GM12878 (cell line): ENCODE measurements at regions not wholly inside any gene's neighbourhood (a gene's known extent, or its start where the extent isn't known, plus 50 kb on each side); places are given as distances from the start of the nearest gene placed in this dataset.

Source experiments
- ATAC-seq: fragments of 200-7000 bp; cut with Tn5 transposase; 3 replicates; pipeline ENCODE4 v1.9.1; 2020; ENCODE audit warnings: mild to moderate bottlenecking, moderate library complexity
- BruUV-seq: library from RNA; stranded (reverse); fragments of 400-500 nt; replicated peaks from 2 replicates; lab custom pipeline; 2021; lab: Mats Ljungman, UMichigan
- CTCF ChIA-PET: fragments of 300-600 bp; sonication (Branson Sonifier 250); formaldehyde crosslinking; extraction: SDS; loops from one replicate; lab custom pipeline; 2021; ENCODE audit warnings: inconsistent platforms; lab: Yijun Ruan, JAX
- POLR2A ChIA-PET: fragments of 350-600 bp; formaldehyde crosslinking; extraction: SDS; loops from one replicate; lab custom pipeline; 2021; ENCODE audit warnings: inconsistent platforms; lab: Charles Lee
- RAD21 ChIA-PET: fragments of 300-600 bp; sonication (Branson Sonifier 250); formaldehyde crosslinking; loops from one replicate; lab custom pipeline; 2023; ENCODE audit warnings: antibody characterized with exemption; ENCODE audit not compliant: unreplicated experiment; lab: Charles Lee
- SMC1A ChIA-PET: fragments of 300-600 bp; sonication (Branson Sonifier 250); formaldehyde crosslinking; loops from one replicate; lab custom pipeline; 2023; ENCODE audit not compliant: unreplicated experiment, uncharacterized antibody; lab: Charles Lee
- DNase-seq: peaks from one replicate; pipeline ENCODE4 v3.0.0-alpha.2; 2011; ENCODE audit warnings: low read depth, low spot score
- FAIRE-seq: peaks from 3 replicates; lab custom pipeline; 2011; peaks lifted over from hg19 to GRCh38; lab: Jason Lieb, UNC
- H2AFZ ChIP-seq: 2 replicates; pipeline ENCODE4 v1.6.0; 2011; ENCODE audit warnings: low read depth, low read length, control low read depth; ENCODE audit not compliant: control insufficient read depth
- H3K27ac ChIP-seq: 2 replicates; pipeline ENCODE4 v1.5.1; 2011; ENCODE audit warnings: control low read depth; ENCODE audit not compliant: control insufficient read depth, insufficient read depth
- H3K27me3 ChIP-seq, 2 experiments: replicated peaks in 1 of 2; 2 replicates each; pipeline versions ENCODE4 v1.6.0 to v1.6.1; 2011; ENCODE audit warnings: low read length in 1 of 2; ENCODE audit not compliant: control insufficient read depth in 2 of 2, insufficient read depth in 2 of 2
- H3K36me3 ChIP-seq, 2 experiments: 2 replicates each; pipeline ENCODE4 v1.5.1; 2011; ENCODE audit warnings: low read length in 1 of 2; ENCODE audit not compliant: control insufficient read depth in 2 of 2, insufficient read depth in 2 of 2
- H3K4me1 ChIP-seq: 2 replicates; pipeline ENCODE4 v1.6.1; 2011; ENCODE audit warnings: mild to moderate bottlenecking, low read length, moderate library complexity, mixed read lengths; ENCODE audit not compliant: control insufficient read depth, insufficient read depth
- H3K4me2 ChIP-seq: 2 replicates; pipeline ENCODE4 v1.6.0; 2011; ENCODE audit warnings: control low read depth; ENCODE audit not compliant: control insufficient read depth, insufficient read depth
- H3K4me3 ChIP-seq: fragments of 200-600 bp; sonication (generic); 2 replicates; pipeline ENCODE4 v1.5.1; 2016
- H3K79me2 ChIP-seq: 2 replicates; pipeline ENCODE4 v1.6.0; 2011; ENCODE audit warnings: low read length; ENCODE audit not compliant: control insufficient read depth, insufficient read depth
- H3K9ac ChIP-seq: 2 replicates; pipeline ENCODE4 v1.8.0; 2011; ENCODE audit warnings: low read length, control low read depth, mixed read lengths; ENCODE audit not compliant: control insufficient read depth, insufficient read depth
- H3K9me3 ChIP-seq: replicated peaks from 3 replicates; pipeline ENCODE4 v1.5.1; 2011; ENCODE audit warnings: mild to moderate bottlenecking, low read length; ENCODE audit not compliant: control insufficient read depth, insufficient read depth
- H4K20me1 ChIP-seq: 2 replicates; pipeline ENCODE4 v1.6.0; 2011; ENCODE audit not compliant: control insufficient read depth, insufficient read depth
- EP300 ChIP-seq, 2 experiments: fragments of 150-350 bp in 1 of 2; IDR thresholded peaks; 2 replicates each; pipeline ENCODE4 v1.6.1; 2011 to 2012; ENCODE audit warnings: low read depth in 2 of 2, low read length in 2 of 2, borderline replicate concordance in 1 of 2, improper control_type of control experiment in 1 of 2, inconsistent platforms in 1 of 2; ENCODE audit not compliant: control insufficient read depth in 1 of 2
- ESRRA ChIP-seq: IDR thresholded peaks from 2 replicates; pipeline ENCODE4 v1.6.1; 2012; ENCODE audit warnings: mild to moderate bottlenecking, low read length, improper control_type of control experiment
- EZH2 ChIP-seq: IDR thresholded peaks from 2 replicates; pipeline ENCODE4 v1.6.1; 2012; ENCODE audit warnings: low read depth, mild to moderate bottlenecking, control low read depth, inconsistent platforms, low read length, borderline replicate concordance; ENCODE audit not compliant: control insufficient read depth
- HDAC2 ChIP-seq: fragments of 200-600 bp; sonication (generic); IDR thresholded peaks from 2 replicates; pipeline ENCODE4 v1.6.1; 2017
- MEF2B ChIP-seq: fragments of 450-650 bp; IDR thresholded peaks from 2 replicates; pipeline ENCODE4 v1.6.1; 2018; ENCODE audit warnings: mild to moderate bottlenecking, moderate library complexity; ENCODE audit not compliant: partially characterized antibody, poor library complexity, severe bottlenecking
- NKRF ChIP-seq: fragments of 450-650 bp; conservative IDR thresholded peaks from 2 replicates; pipeline ENCODE4 v1.6.1; 2017; ENCODE audit warnings: mild to moderate bottlenecking, moderate library complexity
- NR2F1 ChIP-seq: fragments of 450-650 bp; conservative IDR thresholded peaks from 2 replicates; pipeline ENCODE4 v1.6.1; 2017; ENCODE audit warnings: mild to moderate bottlenecking
- PAX5 ChIP-seq: IDR thresholded peaks from 2 replicates; pipeline ENCODE4 v1.6.1; 2011; ENCODE audit warnings: low read depth, low read length, borderline replicate concordance
- RBBP5 ChIP-seq: fragments of 200-600 bp; sonication (generic); conservative IDR thresholded peaks from 2 replicates; pipeline ENCODE4 v1.6.1; 2016
- SIN3A ChIP-seq: IDR thresholded peaks from 2 replicates; pipeline ENCODE4 v1.6.1; 2012; ENCODE audit warnings: low read depth, low read length, improper control_type of control experiment
- SKIL ChIP-seq: fragments of 450-650 bp; IDR thresholded peaks from 2 replicates; pipeline ENCODE4 v1.6.1; 2017; ENCODE audit warnings: mild to moderate bottlenecking, low read depth, inconsistent platforms; ENCODE audit not compliant: poor library complexity, severe bottlenecking
- STAT3 ChIP-seq: IDR thresholded peaks from 2 replicates; pipeline ENCODE4 v1.6.1; 2011; ENCODE audit warnings: low read depth, low read length, improper control_type of control experiment
- TARDBP ChIP-seq: IDR thresholded peaks from 2 replicates; pipeline ENCODE4 v1.6.1; 2016; ENCODE audit warnings: borderline replicate concordance
- TCF3 ChIP-seq: IDR thresholded peaks from 2 replicates; pipeline ENCODE4 v1.6.1; 2012; ENCODE audit warnings: low read depth, mild to moderate bottlenecking, low read length, borderline replicate concordance; ENCODE audit not compliant: insufficient read depth
- TCF7 ChIP-seq: IDR thresholded peaks from 2 replicates; pipeline ENCODE4 v1.6.1; 2014; ENCODE audit warnings: antibody characterized with exemption, borderline replicate concordance
- ZBTB33 ChIP-seq: fragments of 450-650 bp; IDR thresholded peaks from 2 replicates; pipeline ENCODE4 v1.6.1; 2017; ENCODE audit warnings: mild to moderate bottlenecking
- ZNF217 ChIP-seq: fragments of 450-650 bp; IDR thresholded peaks from 2 replicates; pipeline ENCODE4 v1.6.1; 2017; ENCODE audit warnings: antibody characterized with exemption, mild to moderate bottlenecking
- WGBS: methylation state at CpG from one replicate; pipeline ENCODE4 v1.1.6; 2016; ENCODE audit warnings: low lambda C conversion rate; ENCODE audit not compliant: insufficient replicate concordance, insufficient coverage; ENCODE audit errors: missing lambda C conversion rate; 5-methylcytosine and 5-hydroxymethylcytosine counted together
- in situ Hi-C: fragments of 300-500 bp; cut with MboI; formaldehyde crosslinking; loops from 9 replicates; pipeline ENCODE4 v1.14.3; 2018; ENCODE audit warnings: mixed read lengths
- intact Hi-C: fragments of 100-400 bp; cut with micrococcal nuclease; formaldehyde crosslinking; loops from one replicate; pipeline ENCODE4 v1.14.2; 2022; ENCODE audit not compliant: unreplicated experiment

- no peak for TF ChIP-seq NKRF
- no peak for TF ChIP-seq MEF2B
- no peak for TF ChIP-seq SKIL
- TF ChIP-seq EP300 (IDR thresholded peaks at IDR 0.05; ENCODE audit: borderline replicate concordance in 1 of 2, control insufficient read depth in 1 of 2, low read depth in 2 of 2, low read length in 2 of 2): no peak
Measured at GRCh38 chr16:27678955-27679354, 129.0 kb downstream of the KATNIP start (continued).

GRCh38 chr16:27679899-27680298, 130.0 kb downstream of the KATNIP start:
- no TSS peak for BruUV-seq
- SMC1A ChIA-PET: no interaction called here
- TF ChIP-seq ZNF217 (no peak), TARDBP (no peak), STAT3 (no peak), ESRRA (no peak), TCF7 (no peak), TCF3 (no peak), EZH2 (no peak), ZBTB33 (no peak), RBBP5 (no peak), SIN3A (no peak), NR2F1 (no peak), HDAC2 (no peak), PAX5 (no peak)

More at GRCh38 chr16:27679899-27680298, 130.0 kb downstream of the KATNIP start:
- Histone ChIP-seq H3K4me3 (no peak overlapping the region), H3K4me2 (no peak overlapping the region), H3K4me1 (no peaks in the 10 kb centered on the region), H3K27me3 (no peaks in the 10 kb centered on the region), H3K9ac (no peak overlapping the region), H3K27ac (no peak overlapping the region), H3K36me3 (no peaks in the 10 kb centered on the region; a peak in 2 of 4 replicates), H3K9me3 (no peaks in the 10 kb centered on the region), H4K20me1 (no peaks in the 10 kb centered on the region), H2AFZ (no peak overlapping the region), H3K79me2 (no peaks in the 10 kb centered on the region)
- DNase-seq (no peak), ATAC-seq (no peak), FAIRE-seq (no peak)
- in situ Hi-C loops: no loop called here
- POLR2A ChIA-PET: no interaction called here
- RAD21 ChIA-PET: no interaction called here
- CTCF ChIA-PET: no interaction called here
- intact Hi-C loops: no loop called here
- WGBS: 83% methylated on average over 7 of the region's 7 CpGs
